Left kidney (tissue), 1 donor: ENCODE measurements at regions not wholly inside any gene's neighbourhood (a gene's known extent, or its start where the extent isn't known, plus 50 kb on each side); places are given as distances from the start of the nearest gene placed in this dataset.
"Not testable (repeated sequence)": the region's sequence is repeated elsewhere in the genome, so short reads cannot be mapped to it uniquely, and the experiment has no call there.

ENCODE experiments used
- DNase-seq: peaks from one replicate; pipeline ENCODE4 v3.0.0-alpha.2; 2013

GRCh38 chr6:137969874-137970273 is 102.8 kb downstream of the TNFAIP3 start:
- no peak for DNase-seq

- no peak for DNase-seq
Observed at GRCh38 chr6:137970368-137970767, 103.3 kb downstream of the TNFAIP3 start.

DNA sequence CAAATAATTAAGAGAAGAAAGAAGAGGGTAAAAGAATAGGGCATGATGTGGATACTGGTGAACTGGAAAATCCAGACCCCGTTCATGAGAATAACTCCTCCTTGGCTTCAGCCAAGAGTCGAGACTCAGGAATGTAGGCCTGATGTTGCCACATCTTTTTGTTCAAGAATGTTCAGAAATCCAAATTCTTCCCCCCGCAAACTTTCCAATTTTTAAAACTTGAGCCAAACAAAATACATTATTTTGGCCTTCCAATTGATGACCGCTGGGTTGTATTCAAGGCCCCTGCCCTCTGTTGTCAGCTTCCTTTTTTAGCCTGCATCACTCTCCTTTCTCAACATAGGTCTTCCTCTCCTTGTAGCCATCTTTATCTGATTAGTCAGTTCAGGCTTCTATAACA is 106.1 kb downstream of the TNFAIP3 start:
- no peak for DNase-seq

DNA sequence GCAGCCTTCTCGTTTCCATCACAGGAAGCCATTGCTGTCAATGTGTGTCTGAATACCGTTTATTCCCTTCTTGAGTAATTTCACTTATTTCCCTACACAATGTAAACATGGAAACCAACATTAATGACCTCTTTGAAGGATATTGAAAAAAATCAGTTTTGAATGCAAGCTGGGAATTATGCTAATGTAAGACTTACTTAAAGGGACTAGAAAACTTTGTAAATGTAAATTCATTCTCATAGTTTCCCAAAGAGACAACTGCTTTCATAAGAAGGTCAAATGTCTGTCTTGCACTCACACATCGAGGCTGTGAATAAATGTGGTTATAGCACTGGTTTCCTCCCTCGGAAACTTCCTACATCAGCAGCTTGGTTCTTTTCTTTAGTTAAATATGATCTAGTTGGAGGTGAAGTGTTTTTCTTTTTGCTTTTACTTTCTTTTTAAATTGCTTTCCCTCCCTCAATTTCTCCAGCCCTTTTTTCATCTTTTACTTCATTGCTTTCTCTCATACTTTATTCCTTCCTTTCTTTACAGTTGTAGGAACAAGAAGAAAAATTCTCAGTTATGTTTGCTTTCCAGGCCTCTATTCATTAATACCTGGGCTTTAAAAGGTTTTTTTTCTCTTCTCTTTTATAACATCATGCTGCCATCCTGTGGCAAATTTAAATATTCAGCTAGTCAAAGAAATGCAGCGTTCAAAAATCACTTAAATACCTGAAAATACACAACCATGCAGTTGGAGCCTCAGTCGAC is 108.3 kb downstream of the TNFAIP3 start:
- no peak for DNase-seq

GRCh38 chr6:137976430-137976829 is 109.4 kb downstream of the TNFAIP3 start:
- DNase-seq, result no peak

GRCh38 chr6:137977206-137977605 is 110.1 kb downstream of the TNFAIP3 start:
- no peak for DNase-seq

DNA sequence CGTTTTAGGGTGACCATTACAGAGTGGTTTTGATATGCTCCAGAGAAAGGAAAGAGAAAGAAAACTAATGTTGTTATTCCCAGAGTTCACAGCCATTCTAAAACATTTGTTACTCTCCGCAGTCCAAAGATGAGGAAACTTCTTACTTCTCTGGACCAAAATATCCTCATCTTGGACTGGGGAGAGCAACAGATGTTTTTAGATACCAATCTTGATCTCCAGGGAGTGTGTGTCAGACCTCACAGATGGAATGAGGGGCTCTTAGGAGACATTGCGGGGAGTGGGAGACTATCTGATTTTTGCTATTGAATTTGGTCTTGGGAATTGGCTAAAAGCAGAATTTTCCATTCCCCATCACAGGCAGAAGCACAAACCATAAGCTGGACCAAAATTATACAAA is 110.8 kb downstream of the TNFAIP3 start:
- DNase-seq, result no peak

GRCh38 chr6:137978252-137978896 is 111.3 kb downstream of the TNFAIP3 start:
- DNase-seq, result no peak

DNA sequence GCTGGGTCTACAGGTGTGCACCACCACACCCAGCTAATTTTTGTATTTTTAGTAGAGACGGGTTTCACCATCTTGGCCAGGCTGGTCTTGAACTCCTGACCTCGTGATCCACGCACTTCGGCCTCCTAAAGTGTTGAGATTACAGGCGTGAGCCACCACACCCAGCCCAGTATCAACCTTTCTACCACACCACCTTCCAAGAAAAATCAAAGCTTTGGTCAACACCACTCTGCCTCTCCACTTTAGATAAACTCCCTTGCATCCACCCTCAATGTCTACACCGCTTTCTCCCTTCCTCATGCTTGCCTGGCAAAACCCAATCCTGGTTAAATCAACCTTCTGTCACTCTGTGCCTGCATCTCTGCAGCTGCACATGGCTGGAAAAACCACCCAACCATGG is 112.2 kb downstream of the TNFAIP3 start:
- DNase-seq, result not testable (repeated sequence)

DNA sequence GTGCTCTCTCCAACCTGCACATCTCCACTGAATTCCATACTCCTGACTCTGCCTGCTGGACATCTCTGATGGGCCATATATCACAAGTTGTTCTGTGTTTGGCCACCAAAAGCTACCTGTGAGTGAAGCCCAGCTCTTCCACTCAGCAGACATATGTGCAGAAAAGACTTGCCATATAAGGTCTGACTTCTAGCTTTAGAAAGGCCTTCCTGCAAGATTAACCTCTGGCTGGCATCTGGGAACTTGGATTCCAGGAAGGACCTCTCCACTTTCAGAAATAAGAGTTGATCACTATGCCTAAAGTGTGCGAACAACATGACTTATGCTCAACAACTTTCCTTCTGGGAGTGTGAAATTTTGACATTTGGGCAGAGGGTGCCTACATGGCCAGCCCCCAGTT is 113.7 kb downstream of the TNFAIP3 start:
- DNase-seq, result no peak

DNA sequence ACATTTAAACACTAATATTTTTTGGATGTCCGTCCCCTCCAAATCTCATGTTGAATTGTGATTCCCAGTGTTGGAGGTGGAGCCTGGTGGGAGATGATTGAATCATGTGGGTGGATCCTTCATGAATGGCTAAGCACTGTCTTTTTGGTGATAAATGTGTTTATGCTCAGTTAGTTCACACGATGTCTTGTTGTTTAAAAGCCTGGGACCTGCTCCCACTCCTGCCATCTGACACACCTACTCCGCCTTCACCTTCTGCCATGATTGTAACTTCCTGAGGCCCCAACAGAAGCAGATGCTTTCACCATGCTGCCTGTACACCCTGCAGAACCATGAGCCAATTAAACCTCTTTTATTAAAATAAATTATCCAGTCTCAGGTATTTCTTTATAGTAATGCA is 114.7 kb downstream of the TNFAIP3 start:
- DNase-seq, result no peak

GRCh38 chr6:137982418-137983189 is 115.5 kb downstream of the TNFAIP3 start:
- no peak for DNase-seq

DNA sequence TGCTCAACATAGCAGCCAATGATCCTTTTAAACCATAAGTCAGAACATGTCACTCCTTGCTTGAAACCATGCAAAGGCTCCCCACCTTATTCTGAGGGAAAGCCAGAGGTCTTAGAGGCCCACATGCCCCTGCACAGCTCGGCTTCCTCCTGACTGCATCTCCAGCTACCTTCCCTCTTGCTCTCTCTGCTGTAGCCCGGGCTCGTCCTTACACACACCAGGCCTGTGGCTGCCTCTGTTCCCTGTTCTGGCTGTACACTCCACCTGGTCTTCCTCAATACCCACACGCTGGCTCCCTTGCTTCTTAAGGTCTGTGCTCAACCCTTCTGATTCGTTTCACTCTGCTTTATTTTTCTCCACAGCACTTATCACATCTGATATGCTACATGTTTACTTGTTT is 116.2 kb downstream of the TNFAIP3 start:
- DNase-seq, result no peak

DNA sequence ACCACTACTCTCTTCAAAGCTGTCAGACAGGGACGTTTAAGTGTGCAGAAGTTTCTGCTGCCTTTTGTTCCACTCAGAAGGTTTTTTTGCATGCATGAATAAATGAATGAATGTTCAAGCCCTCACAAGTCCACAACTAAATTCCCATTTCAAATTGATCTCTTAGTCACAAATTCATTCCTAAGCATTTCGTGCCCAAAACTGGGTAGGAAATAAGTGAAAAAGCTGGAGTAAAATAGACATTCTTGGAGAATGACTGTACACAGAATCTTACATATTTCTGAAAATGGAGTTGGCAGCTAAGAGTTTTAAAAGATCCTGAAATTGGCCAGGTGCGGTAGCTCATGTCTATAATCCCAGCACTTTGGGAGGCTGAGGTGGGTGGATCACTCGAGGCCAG is 117.6 kb downstream of the PERP start:
- DNase-seq, result no peak

- no peak for DNase-seq
Observed at GRCh38 chr6:137995371-137995770, 111.8 kb downstream of the PERP start.

DNA sequence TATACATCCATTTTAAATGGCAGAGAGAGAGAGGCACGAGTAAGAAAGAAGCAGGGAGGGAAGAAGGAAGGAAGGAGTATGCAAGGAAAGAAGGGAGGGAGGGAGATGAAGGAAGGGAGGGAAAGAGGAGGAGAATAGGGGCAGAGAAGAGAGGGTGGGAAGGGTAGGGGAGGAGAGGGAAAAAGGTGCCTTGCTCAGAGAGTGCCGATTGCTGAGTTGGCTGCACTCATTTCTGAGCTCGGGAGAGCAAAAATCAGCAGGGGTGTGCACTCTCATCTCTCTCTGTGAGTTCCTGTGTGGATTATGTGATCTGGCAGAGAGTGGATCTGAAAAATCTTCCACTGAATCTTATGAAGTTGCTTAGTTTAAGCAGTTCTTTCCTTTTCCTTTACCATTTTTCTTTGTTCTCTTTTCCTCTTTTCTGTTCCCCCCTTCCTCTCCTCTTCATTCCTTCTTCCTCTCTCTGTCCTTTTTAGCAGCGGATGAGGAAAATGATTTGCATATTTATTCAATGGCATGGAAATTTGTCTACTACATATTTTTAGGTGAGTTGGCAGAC is 108.7 kb downstream of the PERP start:
- no peak for DNase-seq

GRCh38 chr6:137999815-138000214 is 107.4 kb downstream of the PERP start:
- no peak for DNase-seq

DNA sequence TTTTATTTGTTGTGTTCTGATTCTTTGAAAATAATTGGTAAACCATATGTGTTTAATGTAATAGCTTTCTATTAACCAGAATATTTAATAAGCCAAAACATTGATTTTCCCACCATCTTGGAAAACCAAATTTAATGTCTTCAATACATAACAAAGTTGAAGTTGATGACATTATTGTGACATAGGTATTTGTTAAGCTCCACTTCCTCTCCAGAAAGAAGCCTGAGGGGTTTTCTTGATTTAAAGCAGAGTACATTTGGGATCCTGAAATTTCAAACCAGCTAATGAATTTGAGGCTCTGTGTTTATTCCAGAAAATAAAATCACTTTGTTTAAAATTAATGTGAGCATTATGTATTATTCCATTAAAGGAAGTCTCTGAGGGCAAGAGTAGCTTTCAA is 106.3 kb downstream of the PERP start:
- no peak for DNase-seq

- DNase-seq, result peak; percentile 53
Observed at GRCh38 chr6:138001750-138002349, 105.4 kb downstream of the PERP start.

GRCh38 chr6:138004430-138005287 is 102.6 kb downstream of the PERP start:
- DNase-seq, result no peak

- no peak for DNase-seq
Observed at GRCh38 chr6:138005846-138006245, 101.4 kb downstream of the PERP start.
